ENCODE measurements at regions not wholly inside any gene's neighbourhood (a gene's known extent, or its start where the extent isn't known, plus 50 kb on each side); places are given as distances from the start of the nearest gene placed in this dataset.

DNA sequence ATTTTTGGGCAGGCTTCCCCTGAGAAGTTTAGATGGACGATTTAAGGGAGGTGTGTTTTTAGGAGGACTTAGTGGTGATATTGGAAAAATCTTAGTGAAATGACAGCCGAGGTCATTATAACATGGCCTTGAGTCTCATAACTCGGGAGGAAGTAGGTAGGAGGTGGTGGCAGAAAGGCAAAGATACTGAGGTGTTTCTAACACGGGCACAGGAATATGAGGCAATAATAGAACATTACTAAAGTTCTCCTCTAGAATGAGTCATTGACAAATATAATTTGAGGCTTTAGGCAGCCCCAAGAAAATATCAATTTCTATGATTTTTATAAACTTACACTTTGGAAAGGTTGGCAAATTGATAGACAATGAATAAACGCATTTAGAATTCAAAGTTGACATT, 146.1 kb upstream of the ZEB2 start:
- ChIA-PET POLR2A (no interaction called here), CTCF (interaction anchor here (1.1 kb wide), 1 partner anchor 217 kb away, joined by 3 read pairs; no protein-coding TSS in a partner anchor)
- TF ChIP-seq ZNF10 (tag by site-specific recombination; IDR thresholded peaks at IDR 0.05) (no peak), ZNF530 (tag by site-specific recombination; IDR thresholded peaks at IDR 0.05; ENCODE audit: low read depth) (no peak), OVOL3 (tag by site-specific recombination; IDR thresholded peaks at IDR 0.05) (no peak), ZNF274 (IDR thresholded peaks at IDR 0.05; ENCODE audit: low read length) (no peak), ZNF274 (tag by site-specific recombination; IDR thresholded peaks at IDR 0.05; ENCODE audit: borderline replicate concordance) (no peak), ZSCAN5A (tag by site-specific recombination; IDR thresholded peaks at IDR 0.05) (no peak), ZNF24 (tag by site-specific recombination; IDR thresholded peaks at IDR 0.05) (no peak), TCF7L2 (IDR thresholded peaks at IDR 0.05; ENCODE audit: borderline replicate concordance, low read depth, low read length) (no peak), GFI1B (tag by site-specific recombination; IDR thresholded peaks at IDR 0.05) (no peak), ZNF585B (tag by site-specific recombination; IDR thresholded peaks at IDR 0.05) (no peak), ZNF658 (tag by site-specific recombination; IDR thresholded peaks at IDR 0.05) (no peak), HOXC10 (CRISPR knock-in tag; IDR thresholded peaks at IDR 0.05) (no peak), ZNF416 (tag by site-specific recombination; IDR thresholded peaks at IDR 0.05) (no peak), ZNF777 (tag by site-specific recombination; IDR thresholded peaks at IDR 0.05; ENCODE audit: borderline replicate concordance) (no peak), ZNF707 (tag by site-specific recombination; IDR thresholded peaks at IDR 0.05) (no peak), PRDM1 (tag by site-specific recombination; IDR thresholded peaks at IDR 0.05) (no peak), EGR2 (tag by site-specific recombination; IDR thresholded peaks at IDR 0.05; ENCODE audit: low read depth) (no peak), ZFP69B (tag by site-specific recombination; IDR thresholded peaks at IDR 0.05) (no peak)
- TF ChIP-seq, protein P1, sequence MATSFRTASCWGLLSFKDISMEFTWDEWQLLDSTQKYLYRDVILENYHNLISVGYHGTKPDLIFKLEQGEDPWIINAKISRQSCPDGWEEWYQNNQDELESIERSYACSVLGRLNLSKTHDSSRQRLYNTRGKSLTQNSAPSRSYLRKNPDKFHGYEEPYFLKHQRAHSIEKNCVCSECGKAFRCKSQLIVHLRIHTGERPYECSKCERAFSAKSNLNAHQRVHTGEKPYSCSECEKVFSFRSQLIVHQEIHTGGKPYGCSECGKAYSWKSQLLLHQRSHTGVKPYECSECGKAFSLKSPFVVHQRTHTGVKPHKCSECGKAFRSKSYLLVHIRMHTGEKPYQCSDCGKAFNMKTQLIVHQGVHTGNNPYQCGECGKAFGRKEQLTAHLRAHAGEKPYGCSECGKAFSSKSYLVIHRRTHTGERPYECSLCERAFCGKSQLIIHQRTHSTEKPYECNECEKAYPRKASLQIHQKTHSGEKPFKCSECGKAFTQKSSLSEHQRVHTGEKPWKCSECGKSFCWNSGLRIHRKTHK (tag by site-specific recombination; IDR thresholded peaks at IDR 0.05), result no peak
- TF ChIP-seq, protein P2, sequence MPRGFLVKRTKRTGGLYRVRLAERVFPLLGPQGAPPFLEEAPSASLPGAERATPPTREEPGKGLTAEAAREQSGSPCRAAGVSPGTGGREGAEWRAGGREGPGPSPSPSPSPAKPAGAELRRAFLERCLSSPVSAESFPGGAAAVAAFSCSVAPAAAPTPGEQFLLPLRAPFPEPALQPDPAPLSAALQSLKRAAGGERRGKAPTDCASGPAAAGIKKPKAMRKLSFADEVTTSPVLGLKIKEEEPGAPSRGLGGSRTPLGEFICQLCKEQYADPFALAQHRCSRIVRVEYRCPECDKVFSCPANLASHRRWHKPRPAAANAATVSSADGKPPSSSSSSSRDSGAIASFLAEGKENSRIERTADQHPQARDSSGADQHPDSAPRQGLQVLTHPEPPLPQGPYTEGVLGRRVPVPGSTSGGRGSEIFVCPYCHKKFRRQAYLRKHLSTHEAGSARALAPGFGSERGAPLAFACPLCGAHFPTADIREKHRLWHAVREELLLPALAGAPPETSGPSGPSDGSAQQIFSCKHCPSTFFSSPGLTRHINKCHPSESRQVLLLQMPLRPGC (tag by site-specific recombination; IDR thresholded peaks at IDR 0.05), result no peak
- TF ChIP-seq, protein P3, sequence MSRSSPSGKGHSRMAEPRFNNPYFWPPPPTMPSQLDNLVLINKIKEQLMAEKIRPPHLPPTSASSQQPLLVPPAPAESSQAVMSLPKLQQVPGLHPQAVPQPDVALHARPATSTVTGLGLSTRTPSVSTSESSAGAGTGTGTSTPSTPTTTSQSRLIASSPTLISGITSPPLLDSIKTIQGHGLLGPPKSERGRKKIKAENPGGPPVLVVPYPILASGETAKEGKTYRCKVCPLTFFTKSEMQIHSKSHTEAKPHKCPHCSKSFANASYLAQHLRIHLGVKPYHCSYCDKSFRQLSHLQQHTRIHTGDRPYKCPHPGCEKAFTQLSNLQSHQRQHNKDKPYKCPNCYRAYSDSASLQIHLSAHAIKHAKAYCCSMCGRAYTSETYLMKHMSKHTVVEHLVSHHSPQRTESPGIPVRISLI (tag by site-specific recombination; IDR thresholded peaks at IDR 0.05), result no peak
- no peak overlapping the region for H3K27ac ChIP-seq (ENCODE audit: extremely low read depth, low read depth, low read length)
- H3K4me3 ChIP-seq (ENCODE audit: low read depth, low read length), result no peak overlapping the region
- no peaks in the 10 kb centered on the region for H3K36me3 ChIP-seq (ENCODE audit: control insufficient read depth in 2 of 2, insufficient read depth in 1 of 2, low read length in 2 of 2)
- no peaks in the 10 kb centered on the region for H3K9me3 ChIP-seq (ENCODE audit: control insufficient read depth, insufficient read depth, low read depth, low read length)
- H3K4me1 ChIP-seq (ENCODE audit: control insufficient read depth, insufficient read depth, low read length), result no peaks in the 10 kb centered on the region

- Histone ChIP-seq H3K4me1 (ENCODE audit: control insufficient read depth, insufficient read depth, low read length) (no peaks in the 10 kb centered on the region), H3K4me3 (ENCODE audit: low read depth, low read length) (no peak overlapping the region), H3K36me3 (ENCODE audit: control insufficient read depth in 2 of 2, insufficient read depth in 1 of 2, low read length in 2 of 2) (no peaks in the 10 kb centered on the region), H3K9me3 (ENCODE audit: control insufficient read depth, insufficient read depth, low read depth, low read length) (no peaks in the 10 kb centered on the region), H3K27ac (ENCODE audit: extremely low read depth, low read depth, low read length) (no peak overlapping the region)
- ChIA-PET CTCF (no interaction called here), POLR2A (no interaction called here)
- no peak for TF ChIP-seq HOXC10 (CRISPR knock-in tag; IDR thresholded peaks at IDR 0.05)
- no peak for TF ChIP-seq REST (tag by site-specific recombination; IDR thresholded peaks at IDR 0.05)
- no peak for TF ChIP-seq MEIS1 (CRISPR knock-in tag; IDR thresholded peaks at IDR 0.05; ENCODE audit: borderline replicate concordance)
- no peak for TF ChIP-seq ZNF433 (tag by site-specific recombination; IDR thresholded peaks at IDR 0.05; ENCODE audit: low read depth)
- TF ChIP-seq ZNF626 (tag by site-specific recombination; IDR thresholded peaks at IDR 0.05), result no peak
- TF ChIP-seq ZFP69B (tag by site-specific recombination; IDR thresholded peaks at IDR 0.05), result no peak
- no peak for TF ChIP-seq RBAK (tag by site-specific recombination; IDR thresholded peaks at IDR 0.05)
- no peak for TF ChIP-seq ZNF138 (tag by site-specific recombination; IDR thresholded peaks at IDR 0.05; ENCODE audit: borderline replicate concordance)
- TF ChIP-seq ZNF677 (tag by site-specific recombination; IDR thresholded peaks at IDR 0.05), result no peak
- no peak for TF ChIP-seq ZNF211 (tag by site-specific recombination; IDR thresholded peaks at IDR 0.05; ENCODE audit: low read depth)
Observed at GRCh38 chr2:144663207-144663606, 143.3 kb upstream of the ZEB2 start.

Data from HEK293 (cell line).